ENCODE measurements at regions not wholly inside any gene's neighbourhood (a gene's known extent, or its start where the extent isn't known, plus 50 kb on each side); places are given as distances from the start of the nearest gene placed in this dataset.

DNA sequence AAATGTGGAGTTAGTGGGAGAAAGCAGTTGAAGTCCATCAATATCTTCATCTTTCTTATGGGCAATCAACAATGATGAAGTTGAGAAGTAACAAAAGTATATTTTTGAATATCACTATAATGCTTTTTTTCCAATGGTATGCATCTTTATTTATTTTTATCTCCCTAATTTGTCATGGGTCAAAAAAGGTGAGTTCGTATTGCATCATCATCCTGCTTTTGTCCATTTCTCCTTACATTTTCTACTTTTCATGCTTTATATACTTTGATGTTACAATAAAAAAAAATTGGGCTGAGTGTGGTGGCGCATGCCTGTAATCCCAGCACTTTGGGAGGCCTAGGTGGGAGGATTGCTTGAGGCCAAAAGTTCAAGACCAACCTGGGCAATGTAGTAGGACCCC, 101.2 kb upstream of the STXBP5 start:
- DNase-seq (ENCODE audit: low read depth), result no peak
- no peak overlapping the region for H3K4me3 ChIP-seq (ENCODE audit: control insufficient read depth, low read depth, low read length)
- no peak for TF ChIP-seq CTCF (IDR thresholded peaks at IDR 0.05; ENCODE audit: control insufficient read depth, insufficient read depth, low read depth, low read length, missing control alignments)

- no peak for DNase-seq (ENCODE audit: low read depth)
- TF ChIP-seq CTCF (IDR thresholded peaks at IDR 0.05; ENCODE audit: control insufficient read depth, insufficient read depth, low read depth, low read length, missing control alignments), result no peak
- H3K4me3 ChIP-seq (ENCODE audit: control insufficient read depth, low read depth, low read length), result no peak overlapping the region
These were observed 100.5 kb upstream of the STXBP5 start for GRCh38 chr6:147103694-147104093.

GRCh38 chr6:147105786-147106185, 98.4 kb upstream of the STXBP5 start:
- TF ChIP-seq CTCF (IDR thresholded peaks at IDR 0.05; ENCODE audit: control insufficient read depth, insufficient read depth, low read depth, low read length, missing control alignments), result no peak
- DNase-seq (ENCODE audit: low read depth), result no peak

GRCh38 chr6:147106759-147107401, 97.3 kb upstream of the STXBP5 start:
- TF ChIP-seq CTCF (IDR thresholded peaks at IDR 0.05; ENCODE audit: control insufficient read depth, insufficient read depth, low read depth, low read length, missing control alignments), result no peak
- H3K4me3 ChIP-seq (ENCODE audit: control insufficient read depth, low read depth, low read length), result no peak overlapping the region
- no peak for DNase-seq (ENCODE audit: low read depth)

More at GRCh38 chr6:147105786-147106185, 98.4 kb upstream of the STXBP5 start:
- H3K4me3 ChIP-seq (ENCODE audit: control insufficient read depth, low read depth, low read length), result no peak overlapping the region

- no peak for TF ChIP-seq CTCF (IDR thresholded peaks at IDR 0.05; ENCODE audit: control insufficient read depth, insufficient read depth, low read depth, low read length, missing control alignments)
- no peak overlapping the region for H3K4me3 ChIP-seq (ENCODE audit: control insufficient read depth, low read depth, low read length)
- no peak for DNase-seq (ENCODE audit: low read depth)
These were observed 95.8 kb upstream of the STXBP5 start for GRCh38 chr6:147108259-147108910.

- H3K4me3 ChIP-seq (ENCODE audit: control insufficient read depth, low read depth, low read length), result no peak overlapping the region
- no peak for DNase-seq (ENCODE audit: low read depth)
- no peak for TF ChIP-seq CTCF (IDR thresholded peaks at IDR 0.05; ENCODE audit: control insufficient read depth, insufficient read depth, low read depth, low read length, missing control alignments)
These were observed 94.5 kb upstream of the STXBP5 start for GRCh38 chr6:147109707-147110106.
